Tongue (tissue), 1 donor: ENCODE measurements at regions not wholly inside any gene's neighbourhood (a gene's known extent, or its start where the extent isn't known, plus 50 kb on each side); places are given as distances from the start of the nearest gene placed in this dataset.
A peak's percentile ranks its signal among the peaks of the same experiment; 100 is the strongest.

Source experiments
- DNase-seq: peaks from one replicate; pipeline ENCODE4 v3.0.0-alpha.2; 2015

DNA sequence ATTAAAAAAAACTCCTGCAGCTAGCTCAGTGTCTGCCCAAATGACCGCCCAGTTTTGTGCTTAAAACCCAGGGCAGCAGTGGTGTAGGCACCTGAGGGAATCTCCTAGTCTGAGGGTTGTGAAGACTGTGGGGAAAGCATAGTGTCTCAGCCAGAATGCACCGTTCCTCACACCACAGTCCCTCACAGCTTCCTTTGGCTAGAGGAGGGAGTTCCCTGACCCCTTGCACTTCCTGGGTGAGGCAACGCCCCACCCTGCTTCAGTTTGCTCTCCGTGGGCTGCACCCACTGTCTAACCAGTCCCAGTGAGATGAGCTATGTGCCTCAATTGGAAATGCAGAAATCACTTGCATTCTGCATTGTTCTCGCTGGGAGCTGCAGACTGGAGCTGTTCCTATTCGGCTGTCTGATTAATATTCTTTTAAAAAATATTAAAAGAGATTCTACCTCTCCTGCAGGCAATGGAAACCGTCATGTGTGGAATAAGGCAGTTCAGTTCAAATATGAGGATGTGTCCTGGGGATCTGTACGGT is 645.7 kb downstream of the FGF9 start:
- no peak for DNase-seq

- peak; percentile 41 for DNase-seq
Measured at GRCh38 chr13:22320991-22321390, 650.1 kb downstream of the FGF9 start.

DNA sequence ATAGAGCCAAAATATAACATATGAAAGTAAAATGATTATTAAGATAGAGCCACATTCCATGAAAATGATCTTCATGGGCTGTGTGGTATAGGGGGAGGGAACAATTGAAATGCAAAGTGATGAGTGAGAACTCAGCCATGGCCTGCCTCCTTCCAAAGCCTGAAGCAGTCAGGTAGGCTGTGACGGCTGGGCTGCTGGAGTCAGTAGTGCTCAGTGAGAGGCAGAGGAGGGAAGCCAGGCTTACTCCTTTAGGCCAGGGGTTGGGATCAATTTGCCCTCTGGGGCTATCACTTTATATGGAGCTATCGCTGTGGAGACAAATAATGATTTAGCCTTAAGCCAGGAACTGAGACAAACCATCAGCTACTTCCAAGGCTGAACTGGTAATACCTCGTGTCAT is 654.9 kb downstream of the FGF9 start:
- no peak for DNase-seq

DNA sequence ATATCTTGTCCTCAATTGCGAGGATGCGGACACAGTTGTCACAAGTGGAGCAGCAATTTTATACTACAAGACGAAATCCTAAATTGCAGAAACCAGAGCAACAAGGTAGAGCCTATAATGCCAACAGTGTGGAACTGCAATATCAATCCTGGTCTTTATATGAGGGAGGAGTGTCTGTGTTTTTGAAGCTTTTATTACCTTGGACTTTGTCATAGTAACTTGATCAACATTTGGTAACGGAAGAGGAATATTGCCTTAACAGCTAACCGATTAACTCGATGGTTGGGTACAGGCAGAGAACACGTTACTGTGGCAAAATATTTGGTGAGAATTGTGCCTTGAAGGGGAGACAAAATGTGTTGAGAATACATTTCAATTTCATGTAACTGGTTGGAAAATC is 661.5 kb downstream of the FGF9 start:
- no peak for DNase-seq

GRCh38 chr13:22336460-22336859 is 665.6 kb downstream of the FGF9 start:
- DNase-seq: no peak

DNA sequence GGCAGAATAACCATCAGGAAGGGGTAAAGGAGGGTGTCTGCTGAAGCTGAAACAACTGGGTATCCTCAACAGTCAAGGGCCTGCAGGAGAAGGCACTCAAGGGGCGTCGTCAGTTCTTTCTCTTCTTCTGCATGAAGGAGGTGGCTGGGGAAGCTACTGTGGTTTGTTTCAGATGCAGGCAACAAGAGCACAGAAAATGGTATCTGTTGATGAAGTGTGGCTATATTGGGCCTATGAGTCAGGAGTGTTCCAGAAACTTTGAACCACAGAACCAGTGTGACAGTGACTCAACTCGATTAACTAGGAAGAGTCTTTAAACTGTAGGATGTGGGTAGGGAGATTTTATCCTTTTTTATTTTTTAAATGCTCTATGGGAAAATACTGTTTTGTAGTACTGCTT is 686.3 kb downstream of the FGF9 start:
- no peak for DNase-seq

GRCh38 chr13:22369090-22369489 is 698.2 kb downstream of the FGF9 start:
- no peak for DNase-seq

DNA sequence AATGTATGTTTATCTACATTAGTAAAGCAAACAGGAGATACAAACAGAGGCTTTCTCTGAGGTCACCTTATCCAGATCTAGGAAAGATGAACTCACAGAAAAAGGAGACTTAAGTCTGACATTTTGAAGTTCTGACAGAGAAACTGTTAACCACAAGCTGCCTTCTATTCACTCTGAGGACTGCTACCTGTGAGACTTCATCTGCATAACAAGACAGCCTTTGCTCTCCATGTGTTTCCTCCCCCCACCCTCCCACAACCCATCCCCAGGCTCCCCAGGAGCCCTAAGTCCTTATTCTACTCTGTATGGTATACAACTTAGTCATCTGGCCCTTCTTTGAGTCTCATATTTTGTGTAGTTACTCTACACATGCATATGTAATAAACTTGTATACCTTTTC is 699.0 kb downstream of the FGF9 start:
- no peak for DNase-seq

GRCh38 chr13:22372261-22372660 is 701.4 kb downstream of the FGF9 start:
- DNase-seq: no peak

DNA sequence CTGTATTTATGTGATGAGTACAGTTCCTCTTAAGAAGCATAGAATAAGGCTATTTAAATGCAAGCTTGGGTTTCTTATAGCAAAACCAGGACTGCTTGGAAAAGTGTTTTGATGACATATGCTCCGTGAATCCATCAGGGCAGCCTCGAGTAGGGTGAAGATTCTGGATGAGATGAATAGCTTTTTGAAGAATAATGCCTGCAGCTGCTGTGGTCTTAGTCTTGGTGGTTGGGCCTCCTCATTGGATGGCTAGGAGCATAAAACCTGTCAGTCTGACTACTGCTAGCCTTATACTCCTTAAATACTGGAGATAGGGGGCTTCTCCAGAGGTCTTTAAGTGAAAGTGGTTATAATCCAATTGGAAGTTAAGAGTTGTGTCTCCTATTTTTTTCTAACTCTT is 704.3 kb downstream of the FGF9 start:
- DNase-seq: no peak

GRCh38 chr13:22387899-22388298 is 717.0 kb downstream of the FGF9 start:
- no peak for DNase-seq

DNA sequence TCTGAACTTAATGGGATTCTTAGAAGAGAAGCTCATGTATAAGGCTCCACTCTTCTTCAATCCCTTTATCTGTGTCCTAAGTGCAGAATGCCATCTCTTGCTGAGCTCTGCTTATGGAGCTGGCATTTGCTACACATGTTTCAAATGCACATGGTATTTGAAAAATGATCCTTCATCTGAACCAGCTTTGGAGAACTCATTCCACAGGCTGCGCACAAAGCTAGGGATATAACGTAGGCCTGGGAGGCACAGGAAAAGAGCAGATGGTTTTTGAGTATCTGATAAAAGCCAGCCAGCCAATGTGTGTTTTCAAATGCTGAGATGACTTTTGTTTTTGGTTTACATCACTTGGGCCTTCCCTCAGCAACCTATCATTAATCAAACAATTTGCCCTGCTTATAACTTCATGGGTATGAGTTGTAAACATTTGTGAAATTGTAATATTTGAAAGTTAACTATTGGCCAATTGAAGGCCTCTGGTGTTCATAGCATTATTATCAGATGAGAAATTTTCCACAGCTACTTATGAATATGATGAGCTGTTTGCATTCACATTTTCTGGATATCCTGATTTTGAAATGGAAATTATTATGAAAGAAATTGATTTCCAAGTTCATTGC is 729.0 kb downstream of the FGF9 start:
- peak; percentile 78 for DNase-seq

- peak; percentile 49 for DNase-seq
Measured at GRCh38 chr13:22402682-22403081, 731.8 kb downstream of the FGF9 start.

DNA sequence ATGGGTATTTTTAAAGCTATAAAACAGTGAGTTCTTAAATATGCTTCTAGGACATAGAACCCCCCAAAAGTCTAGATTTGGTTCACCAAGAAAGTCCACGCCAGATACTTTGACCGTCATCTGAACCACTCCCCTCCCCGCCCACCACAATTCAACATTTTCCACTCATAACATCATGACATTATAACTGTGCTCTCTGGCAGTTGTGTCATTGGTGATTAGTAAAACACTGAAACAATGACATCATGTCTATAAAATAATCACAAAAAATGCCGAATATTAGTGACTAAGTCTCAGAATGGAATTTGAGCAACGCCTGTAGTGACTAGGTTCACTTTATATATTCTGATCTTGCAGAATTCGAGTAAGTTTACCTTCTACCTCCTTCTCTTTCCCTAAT is 732.3 kb downstream of the FGF9 start:
- DNase-seq: peak; percentile 4

GRCh38 chr13:22405891-22406290 is 735.0 kb downstream of the FGF9 start:
- peak; percentile 43 for DNase-seq

GRCh38 chr13:22412452-22412851 is 741.6 kb downstream of the FGF9 start:
- DNase-seq: no peak

DNA sequence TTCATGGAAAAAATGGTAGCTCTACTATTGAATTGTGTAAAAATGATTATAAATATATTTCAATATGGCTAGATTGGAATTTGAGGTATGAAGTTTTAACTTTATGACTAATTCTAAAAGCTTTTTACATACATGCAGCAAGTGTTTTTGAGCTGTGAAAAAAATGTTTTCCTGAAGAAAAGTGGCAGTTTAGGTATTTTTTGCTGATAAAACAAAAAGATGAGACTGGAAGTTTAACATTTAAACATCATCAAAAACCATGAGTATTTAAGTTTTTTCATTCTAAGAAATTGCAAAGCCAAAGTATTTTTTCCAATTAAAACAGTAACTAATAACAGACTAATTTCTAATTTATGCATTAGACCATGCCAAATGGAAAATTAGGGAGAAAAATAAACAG is 751.1 kb downstream of the FGF9 start:
- DNase-seq: no peak

GRCh38 chr13:22422712-22423111 is 751.8 kb downstream of the FGF9 start:
- DNase-seq: no peak

DNA sequence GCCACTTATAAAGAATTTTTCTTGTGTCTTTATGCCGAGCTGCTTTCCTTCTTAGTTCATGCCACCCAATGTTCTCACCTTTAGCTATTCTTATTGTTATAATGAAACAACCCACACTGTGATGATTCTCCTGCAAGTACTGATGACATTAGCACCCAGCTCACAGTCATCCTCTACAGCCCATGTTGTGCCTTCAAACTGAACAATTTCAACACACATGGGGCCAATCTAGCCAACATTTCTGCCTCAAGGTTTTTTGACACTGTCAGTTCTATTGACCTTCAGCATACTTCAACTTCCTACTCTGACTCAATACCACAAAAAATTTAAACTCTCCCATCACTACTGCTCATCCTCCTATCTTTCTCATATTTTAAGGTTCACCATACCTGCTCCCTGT is 752.4 kb downstream of the FGF9 start:
- DNase-seq: no peak

DNA sequence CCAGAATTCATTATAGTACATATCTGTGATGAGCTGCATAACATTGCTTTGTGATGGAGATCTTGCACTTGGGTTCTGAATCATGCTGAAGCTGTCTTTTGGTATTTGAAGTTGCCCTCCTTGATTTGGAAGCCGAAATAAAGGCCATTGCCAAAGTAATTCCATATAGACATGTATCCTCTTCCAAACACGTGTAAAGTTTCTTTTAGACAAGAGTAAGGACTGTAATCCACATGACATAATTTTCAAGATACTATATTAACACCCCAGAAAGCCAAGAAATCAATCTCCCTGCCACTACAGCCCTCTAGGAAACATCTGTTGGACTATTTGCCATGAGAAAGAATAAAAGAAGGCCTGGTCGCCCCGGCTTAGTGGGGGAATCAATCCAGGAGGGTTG is 754.2 kb downstream of the FGF9 start:
- DNase-seq: peak; percentile 66

DNA sequence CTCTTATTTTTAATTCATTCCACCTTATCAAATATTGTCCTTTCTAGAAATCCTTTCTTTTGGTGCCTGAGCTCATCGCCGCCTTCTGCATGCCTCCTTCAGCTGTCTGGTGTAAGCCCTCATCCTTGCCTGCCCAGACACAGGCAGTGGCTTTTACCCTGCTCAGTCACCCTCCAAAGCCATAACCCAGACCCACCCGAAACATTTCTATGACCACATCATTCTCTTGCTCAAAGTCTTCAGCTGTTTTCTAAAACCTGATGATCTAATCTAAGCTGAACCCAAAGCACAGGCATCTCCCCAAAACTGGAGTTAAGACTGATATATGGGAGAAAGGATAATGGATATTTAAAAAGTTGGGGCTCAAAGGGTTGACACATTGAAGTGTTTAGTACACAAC is 753.7 kb upstream of the SGCG start:
- no peak for DNase-seq

DNA sequence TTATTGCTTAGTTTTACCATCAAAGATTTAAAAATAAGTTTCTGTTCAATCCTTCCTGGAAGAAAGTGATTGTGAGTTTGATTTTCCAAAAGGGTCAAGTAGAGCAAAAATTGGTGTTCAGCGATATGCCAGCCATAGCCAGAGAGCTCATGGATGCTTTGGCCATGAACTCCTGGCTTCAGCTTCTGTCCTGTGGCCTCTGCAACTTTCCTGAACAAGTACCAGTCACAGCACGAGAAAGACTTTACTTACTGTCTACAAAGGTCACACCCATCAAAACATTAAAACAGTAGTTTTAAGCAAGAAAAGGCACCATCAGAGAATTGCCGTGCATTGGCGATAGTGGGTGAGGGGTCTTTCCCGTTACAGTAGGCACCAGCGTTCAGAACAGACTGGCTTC is 753.0 kb upstream of the SGCG start:
- no peak for DNase-seq

- DNase-seq: no peak
Measured at GRCh38 chr13:22428188-22428828, 752.5 kb upstream of the SGCG start.

- no peak for DNase-seq
Measured at GRCh38 chr13:22432690-22433089, 748.1 kb upstream of the SGCG start.
